Esophagus squamous epithelium (tissue), 4 donors: ENCODE measurements at regions not wholly inside any gene's neighbourhood (a gene's known extent, or its start where the extent isn't known, plus 50 kb on each side); places are given as distances from the start of the nearest gene placed in this dataset.

Experiments used
- CTCF ChIP-seq, 6 experiments: fragments of 450-650 bp in 4 of 6; fragments of 200-600 bp in 2 of 6; sonication (generic) in 2 of 6; IDR thresholded peaks; one replicate each; pipeline ENCODE4 v1.5.1; 2016 to 2019; ENCODE audit warnings: antibody characterized with exemption in 6 of 6, mild to moderate bottlenecking in 4 of 6, moderate library complexity in 4 of 6
- POLR2A ChIP-seq, 4 donors: fragments of 450-650 bp; IDR thresholded peaks; one replicate each; pipeline ENCODE4 v1.6.1; 2017; ENCODE audit warnings: antibody characterized with exemption in 4 of 4, mild to moderate bottlenecking in 4 of 4, moderate library complexity in 3 of 4

DNA sequence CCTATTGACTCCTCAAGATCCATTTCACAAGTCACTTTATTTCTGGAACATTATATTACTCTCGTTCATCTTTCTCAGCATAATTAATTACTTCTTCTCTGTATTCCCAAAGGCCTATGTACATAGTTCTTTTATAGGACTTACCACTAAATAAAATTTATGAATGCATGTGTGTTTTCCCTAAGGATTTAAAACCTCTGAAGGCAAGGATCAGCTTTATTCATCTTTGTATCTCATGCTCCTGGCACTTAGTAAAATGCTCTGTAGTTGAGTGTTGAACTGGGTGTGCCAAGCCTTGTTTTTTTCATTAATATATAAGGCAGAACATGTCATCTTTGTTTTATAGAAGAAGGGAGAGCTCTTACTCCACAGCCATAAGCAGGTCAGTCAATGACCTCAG lies 194.1 kb upstream of the ZPLD1 start:
- TF ChIP-seq CTCF (IDR thresholded peaks at IDR 0.05): no peak
- no peak for TF ChIP-seq POLR2A (IDR thresholded peaks at IDR 0.05)
